Left lung (tissue), 4 donors: ENCODE measurements at regions not wholly inside any gene's neighbourhood (a gene's known extent, or its start where the extent isn't known, plus 50 kb on each side); places are given as distances from the start of the nearest gene placed in this dataset.

ENCODE experiments used
- ATAC-seq: fragments of 200-7000 bp; cut with Tn5 transposase; one replicate; pipeline ENCODE4 v1.9.1; 2020; ENCODE audit warnings: moderate library complexity
- DNase-seq, 4 donors: peaks; one replicate each; pipeline ENCODE4 v3.0.0-alpha.2; 2013 to 2020
- H3K27ac ChIP-seq, 2 donors: fragments of 200-600 bp; sonication (generic) in 1 of 2; one replicate each; pipeline versions ENCODE4 v1.5.0 to v1.8.0; 2020 to 2021
- H3K27me3 ChIP-seq, 2 donors: fragments of 200-600 bp; sonication (generic) in 1 of 2; one replicate each; pipeline versions ENCODE4 v1.5.0 to v1.8.0; 2020 to 2021
- H3K36me3 ChIP-seq, 2 donors: fragments of 200-600 bp; sonication (generic) in 1 of 2; one replicate each; pipeline versions ENCODE4 v1.5.0 to v1.8.0; 2020 to 2021
- H3K4me1 ChIP-seq, 2 donors: fragments of 200-600 bp; one replicate each; pipeline ENCODE4 v1.8.0; 2021
- H3K4me3 ChIP-seq, 2 donors: fragments of 200-600 bp; sonication (generic) in 1 of 2; one replicate each; pipeline versions ENCODE4 v1.5.0 to v1.8.0; 2020 to 2021; ENCODE audit warnings: mild to moderate bottlenecking in 1 of 2
- H3K9me3 ChIP-seq, 2 donors: fragments of 200-600 bp; sonication (generic) in 1 of 2; one replicate each; pipeline versions ENCODE4 v1.5.0 to v1.8.0; 2020 to 2021
- intact Hi-C, 2 donors: fragments of 100-400 bp; cut with DNase I; formaldehyde crosslinking; loops; one replicate each; pipeline versions ENCODE4 v1.11.2 to v1.14.2; 2022
- TF ChIP-seq, protein P1 (sequence below), 2 donors: fragments of 200-600 bp; sonication (generic) in 1 of 2; IDR thresholded peaks; one replicate each; pipeline versions ENCODE4 v1.5.0 to v1.8.0; 2021; ENCODE audit warnings: antibody characterized with exemption in 2 of 2
- donor health status: DM: no; HTN: yes; CAD: no.
- donor health status: DM: no; HTN: no; CAD: no.

DNA sequence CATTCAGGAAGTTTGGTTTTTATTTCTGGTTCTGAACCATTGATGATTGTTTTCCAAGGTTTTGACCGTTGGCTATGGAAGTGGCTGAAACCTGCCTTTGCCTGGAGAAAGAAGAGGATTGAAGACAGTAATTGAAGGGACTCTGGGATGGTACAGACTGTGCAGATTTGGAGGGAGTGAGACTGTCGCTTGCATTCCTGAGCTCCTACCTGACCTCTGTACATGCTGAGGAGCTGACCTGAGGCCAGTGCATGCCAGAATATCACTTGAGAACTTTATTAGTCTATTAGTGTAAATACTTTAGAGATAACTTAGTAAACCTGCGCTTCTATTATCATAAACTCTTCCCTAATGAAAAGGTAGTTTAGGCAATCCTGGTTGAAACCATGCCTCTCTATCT is 276.4 kb downstream of the IRS2 start:
- ATAC-seq: no peak
- Histone ChIP-seq H3K4me3 (no peak overlapping the region), H3K27me3 (no peaks in the 10 kb centered on the region), H3K27ac (no peak overlapping the region), H3K9me3 (no peaks in the 10 kb centered on the region), H3K36me3 (no peaks in the 10 kb centered on the region), H3K4me1 (no peaks in the 10 kb centered on the region)
- DNase-seq: no peak
- intact Hi-C loops: no loop called here
- TF ChIP-seq, protein P1, sequence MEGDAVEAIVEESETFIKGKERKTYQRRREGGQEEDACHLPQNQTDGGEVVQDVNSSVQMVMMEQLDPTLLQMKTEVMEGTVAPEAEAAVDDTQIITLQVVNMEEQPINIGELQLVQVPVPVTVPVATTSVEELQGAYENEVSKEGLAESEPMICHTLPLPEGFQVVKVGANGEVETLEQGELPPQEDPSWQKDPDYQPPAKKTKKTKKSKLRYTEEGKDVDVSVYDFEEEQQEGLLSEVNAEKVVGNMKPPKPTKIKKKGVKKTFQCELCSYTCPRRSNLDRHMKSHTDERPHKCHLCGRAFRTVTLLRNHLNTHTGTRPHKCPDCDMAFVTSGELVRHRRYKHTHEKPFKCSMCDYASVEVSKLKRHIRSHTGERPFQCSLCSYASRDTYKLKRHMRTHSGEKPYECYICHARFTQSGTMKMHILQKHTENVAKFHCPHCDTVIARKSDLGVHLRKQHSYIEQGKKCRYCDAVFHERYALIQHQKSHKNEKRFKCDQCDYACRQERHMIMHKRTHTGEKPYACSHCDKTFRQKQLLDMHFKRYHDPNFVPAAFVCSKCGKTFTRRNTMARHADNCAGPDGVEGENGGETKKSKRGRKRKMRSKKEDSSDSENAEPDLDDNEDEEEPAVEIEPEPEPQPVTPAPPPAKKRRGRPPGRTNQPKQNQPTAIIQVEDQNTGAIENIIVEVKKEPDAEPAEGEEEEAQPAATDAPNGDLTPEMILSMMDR (IDR thresholded peaks at IDR 0.05): no peak

DNA sequence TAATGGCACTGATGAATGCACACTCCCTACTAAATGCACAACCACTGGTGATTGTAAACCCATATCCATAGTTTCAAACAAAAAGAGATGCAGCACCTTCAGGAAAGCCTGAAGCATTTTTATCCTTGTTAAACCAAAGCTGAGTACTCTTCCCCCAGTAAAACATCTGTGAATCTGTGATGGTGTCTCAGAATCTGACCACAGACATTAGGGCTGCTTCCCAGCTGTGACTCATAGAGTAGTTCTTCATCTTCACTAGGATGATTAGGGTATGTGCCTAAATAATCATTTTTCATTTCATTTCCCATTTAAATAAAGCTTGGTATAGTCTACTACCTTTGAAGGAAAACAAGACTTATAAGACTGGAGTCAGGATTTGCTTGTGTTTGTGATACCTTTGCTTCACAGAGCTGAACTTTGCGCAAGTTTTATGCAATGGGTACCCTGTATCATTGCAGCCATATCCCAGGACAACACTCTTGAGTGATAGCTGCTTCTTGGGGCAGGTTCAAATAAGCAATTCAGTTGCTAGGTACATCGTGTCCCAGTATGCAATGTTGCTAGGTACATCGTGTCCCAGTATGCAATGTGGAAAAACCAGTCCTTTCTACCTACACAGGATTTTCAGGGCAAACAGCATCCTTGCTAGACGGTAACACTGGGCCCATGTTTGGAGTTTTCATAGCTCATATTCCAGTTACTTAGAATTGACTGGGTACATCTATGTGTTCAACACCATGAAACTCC is 277.1 kb downstream of the IRS2 start:
- intact Hi-C loops: no loop called here
- no peak overlapping the region for H3K27ac ChIP-seq
- ATAC-seq: peak; percentile 56
- no peak for DNase-seq
- no peak overlapping the region for H3K4me3 ChIP-seq
- H3K36me3 ChIP-seq: no peaks in the 10 kb centered on the region
- no peaks in the 10 kb centered on the region for H3K4me1 ChIP-seq
- no peaks in the 10 kb centered on the region for H3K9me3 ChIP-seq
- no peaks in the 10 kb centered on the region for H3K27me3 ChIP-seq
- TF ChIP-seq, protein P1 (IDR thresholded peaks at IDR 0.05): no peak

DNA sequence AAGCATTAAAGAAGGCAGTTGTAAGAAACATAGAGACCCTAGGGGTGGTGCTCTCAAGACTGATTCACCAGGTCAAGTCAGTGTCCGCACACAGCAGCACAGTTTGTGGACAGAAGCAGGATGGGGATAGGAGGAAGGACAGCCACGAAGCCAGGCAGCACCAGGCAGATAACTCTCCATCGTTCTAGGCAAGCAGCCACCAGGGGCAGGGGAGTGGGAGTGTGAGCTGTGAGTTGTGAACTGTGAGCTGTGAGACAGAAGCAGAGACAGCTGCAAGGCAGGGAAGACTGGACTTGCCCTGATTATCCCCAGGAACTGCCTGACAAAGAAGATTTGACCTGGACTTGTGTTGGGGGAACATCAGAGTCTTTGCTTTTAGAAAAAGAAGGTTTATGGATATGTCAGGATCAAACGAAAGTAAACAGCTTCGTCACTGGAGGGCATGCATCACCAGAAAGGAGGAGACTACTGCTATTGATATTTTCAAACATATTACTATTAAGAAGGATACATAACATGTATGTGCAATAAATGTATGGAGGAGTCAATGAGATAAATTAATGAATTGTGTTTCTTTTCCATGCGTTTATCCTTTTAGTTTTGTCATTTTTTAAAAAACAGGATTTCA is 286.1 kb downstream of the IRS2 start:
- TF ChIP-seq, protein P1 (IDR thresholded peaks at IDR 0.05): no peak
- no peaks in the 10 kb centered on the region for H3K27me3 ChIP-seq
- H3K36me3 ChIP-seq: no peaks in the 10 kb centered on the region
- intact Hi-C loops: no loop called here
- ATAC-seq (no peak), DNase-seq (peak in 1 of 4 donors; percentile 35)
- no peak overlapping the region for H3K4me3 ChIP-seq
- peaks cover 0 to 4% of the 10 kb centered on the region in 2 donors for H3K9me3 ChIP-seq
- no peaks in the 10 kb centered on the region for H3K4me1 ChIP-seq
- no peak overlapping the region for H3K27ac ChIP-seq

DNA sequence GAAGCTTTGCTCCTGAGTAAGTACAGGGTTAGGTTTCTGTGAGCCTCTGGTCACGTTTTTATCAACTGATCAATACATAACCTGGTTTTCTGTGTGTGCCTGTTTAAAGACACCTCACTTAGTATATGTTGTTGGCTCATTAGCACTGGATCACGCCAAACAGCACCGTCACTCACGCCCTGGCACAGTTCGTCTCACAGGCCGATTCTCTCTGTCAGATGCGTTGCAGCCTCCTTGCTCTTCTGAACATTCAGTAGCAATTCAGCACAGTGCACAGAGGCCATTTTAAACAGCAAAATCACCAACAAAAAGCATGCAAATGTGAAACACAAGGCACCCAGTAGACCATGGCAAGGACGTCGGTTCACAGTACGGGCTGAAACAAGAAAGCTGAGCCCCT is 288.5 kb downstream of the IRS2 start:
- intact Hi-C loops: no loop called here

DNA sequence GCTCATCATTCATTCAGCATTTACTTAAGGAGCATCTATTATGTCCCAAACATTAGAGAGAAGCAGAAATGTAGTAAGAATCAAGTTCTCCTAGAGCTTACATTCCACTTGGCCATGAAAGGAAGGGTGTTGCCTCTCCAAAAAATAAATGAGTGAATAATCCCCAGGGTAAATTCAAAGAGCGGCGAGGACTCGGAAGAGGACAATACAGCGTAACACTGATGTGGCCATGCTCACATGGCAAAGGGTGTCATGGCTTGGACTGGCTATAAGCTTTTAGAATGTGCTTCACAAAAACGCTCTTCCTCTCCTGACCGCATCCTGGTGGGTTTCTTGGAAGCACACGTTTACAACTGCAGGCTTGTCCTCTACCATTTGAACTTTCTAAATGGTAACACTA is 290.2 kb downstream of the IRS2 start:
- no peaks in the 10 kb centered on the region for H3K27me3 ChIP-seq
- TF ChIP-seq, protein P1 (IDR thresholded peaks at IDR 0.05): no peak
- no peaks in the 10 kb centered on the region for H3K36me3 ChIP-seq
- H3K9me3 ChIP-seq: no peaks in the 10 kb centered on the region
- H3K27ac ChIP-seq: no peak overlapping the region
- no peak for ATAC-seq
- intact Hi-C loops: no loop called here
- no peaks in the 10 kb centered on the region for H3K4me1 ChIP-seq
- DNase-seq: no peak
- H3K4me3 ChIP-seq: no peak overlapping the region

More for the DNA sequence above, 288.5 kb downstream of the IRS2 start:
- no peaks in the 10 kb centered on the region for H3K27me3 ChIP-seq
- H3K4me1 ChIP-seq: no peaks in the 10 kb centered on the region
- H3K36me3 ChIP-seq: no peaks in the 10 kb centered on the region
- ATAC-seq (no peak), DNase-seq (no peak)
- no peak overlapping the region for H3K27ac ChIP-seq
- TF ChIP-seq, protein P1 (IDR thresholded peaks at IDR 0.05): no peak
- H3K9me3 ChIP-seq: no peaks in the 10 kb centered on the region
- no peak overlapping the region for H3K4me3 ChIP-seq
